WI38 (cell line): ENCODE measurements at regions not wholly inside any gene's neighbourhood (a gene's known extent, or its start where the extent isn't known, plus 50 kb on each side); places are given as distances from the start of the nearest gene placed in this dataset.

Experiments
- H3K4me3 ChIP-seq: 2 replicates; pipeline ENCODE4 v1.5.1; 2011; ENCODE audit warnings: low read depth, mild to moderate bottlenecking, control low read depth, low read length
- CTCF ChIP-seq: IDR thresholded peaks from 2 replicates; pipeline ENCODE4 v1.5.1; 2012; ENCODE audit warnings: low read depth, mild to moderate bottlenecking, control low read depth, low read length

GRCh38 chr5:40078898-40079575, 600.7 kb upstream of the PTGER4 start:
- TF ChIP-seq CTCF: no peak
- no peak overlapping the region for H3K4me3 ChIP-seq

- H3K4me3 ChIP-seq: no peak overlapping the region
- TF ChIP-seq CTCF: no peak
These were observed 604.9 kb upstream of the PTGER4 start for GRCh38 chr5:40074826-40075225.

- no peak for TF ChIP-seq CTCF
- H3K4me3 ChIP-seq: no peak overlapping the region
These were observed 605.8 kb upstream of the PTGER4 start for GRCh38 chr5:40073927-40074326.

GRCh38 chr5:40071870-40072269, 607.8 kb upstream of the PTGER4 start:
- no peak for TF ChIP-seq CTCF
- H3K4me3 ChIP-seq: no peak overlapping the region

GRCh38 chr5:40066616-40067015, 613.1 kb upstream of the PTGER4 start:
- TF ChIP-seq CTCF: no peak
- H3K4me3 ChIP-seq: no peak overlapping the region

- no peak for TF ChIP-seq CTCF
- no peak overlapping the region for H3K4me3 ChIP-seq
These were observed 626.9 kb upstream of the PTGER4 start for GRCh38 chr5:40052808-40053207.

- TF ChIP-seq CTCF: no peak
- no peak overlapping the region for H3K4me3 ChIP-seq
These were observed 622.0 kb upstream of the DAB2 start for GRCh38 chr5:40046792-40047191.
